MCF 10A (cell line): ENCODE measurements at regions not wholly inside any gene's neighbourhood (a gene's known extent, or its start where the extent isn't known, plus 50 kb on each side); places are given as distances from the start of the nearest gene placed in this dataset.
"Not testable (repeated sequence)": the region's sequence is repeated elsewhere in the genome, so short reads cannot be mapped to it uniquely, and the experiment has no call there.

ENCODE experiments used
- BruUV-seq: library from RNA; stranded (reverse); fragments of 400-500 nt; replicated peaks from 2 replicates; lab custom pipeline; 2021; lab: Mats Ljungman, UMichigan
- CTCF ChIA-PET: fragments of 300-600 bp; sonication (Branson Sonifier 250); formaldehyde crosslinking; extraction: SDS; loops from one replicate; lab custom pipeline; 2021; ENCODE audit warnings: antibody characterized with exemption, inconsistent platforms; lab: Yijun Ruan, JAX
- POLR2A ChIA-PET: fragments of 300-600, 350-650 bp; sonication (Branson Sonifier 250); formaldehyde crosslinking; extraction: SDS; loops from one replicate; lab custom pipeline; 2020; ENCODE audit warnings: antibody characterized with exemption, inconsistent platforms; lab: Yijun Ruan, JAX
- DNase-seq: peaks from one replicate; pipeline ENCODE4 v3.0.0-alpha.2; 2018; ENCODE audit not compliant: unreplicated experiment
- H3K27ac Mint-ChIP-seq: one replicate; pipeline ENCODE4 v1.8.0; 2022; ENCODE audit warnings: mild to moderate bottlenecking, low read depth, mixed read lengths; ENCODE audit not compliant: unreplicated experiment
- H3K27me3 Mint-ChIP-seq: one replicate; pipeline ENCODE4 v1.8.0; 2022; ENCODE audit warnings: mixed read lengths; ENCODE audit not compliant: insufficient read depth, unreplicated experiment
- H3K36me3 Mint-ChIP-seq: one replicate; pipeline ENCODE4 v1.8.0; 2022; ENCODE audit warnings: mild to moderate bottlenecking, moderate library complexity, mixed read lengths; ENCODE audit not compliant: insufficient read depth, unreplicated experiment
- H3K4me1 Mint-ChIP-seq: one replicate; pipeline ENCODE4 v1.8.0; 2022; ENCODE audit warnings: mixed read lengths; ENCODE audit not compliant: insufficient read depth, unreplicated experiment
- H3K4me3 Mint-ChIP-seq: one replicate; pipeline ENCODE4 v1.8.0; 2022; ENCODE audit warnings: mild to moderate bottlenecking, moderate library complexity, mixed read lengths; ENCODE audit not compliant: unreplicated experiment
- H3K9me3 Mint-ChIP-seq: one replicate; pipeline ENCODE4 v1.8.0; 2022; ENCODE audit warnings: mixed read lengths; ENCODE audit not compliant: unreplicated experiment
- CTCF ChIP-seq: fragments of 200-600 bp; IDR thresholded peaks from one replicate; pipeline ENCODE4 v1.8.0; 2022; ENCODE audit warnings: antibody characterized with exemption, mild to moderate bottlenecking; ENCODE audit not compliant: unreplicated experiment
- intact Hi-C: fragments of 100-400 bp; cut with micrococcal nuclease; formaldehyde crosslinking; loops from 2 replicates; pipeline ENCODE4 v1.14.1; 2022

DNA sequence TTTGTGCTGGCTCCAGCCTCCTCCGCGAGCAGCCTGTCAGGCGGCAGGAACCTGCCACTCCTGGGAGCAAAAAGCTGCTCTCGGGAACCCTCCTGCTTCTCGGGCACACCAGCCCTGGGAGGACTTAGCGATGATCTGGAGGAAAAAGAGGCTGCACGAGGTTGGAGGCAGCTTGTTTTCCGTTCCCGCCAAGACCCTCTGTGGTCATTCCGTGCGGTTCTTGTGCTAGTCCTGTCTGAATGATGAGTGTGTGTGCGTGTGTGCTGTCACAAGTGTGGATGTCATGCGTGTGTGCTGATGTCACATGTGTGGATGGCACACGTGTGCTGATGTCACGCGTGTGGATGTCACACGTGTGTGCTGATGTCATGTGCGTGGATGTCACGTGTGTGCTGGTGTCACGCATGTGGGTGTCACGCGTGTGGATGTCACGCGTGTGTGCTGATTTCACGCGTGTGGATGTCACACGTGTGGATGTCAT lies 150.0 kb downstream of the NPIPB11 start:
- H3K27me3 Mint-ChIP-seq, result no peaks in the 10 kb centered on the region
- H3K27ac Mint-ChIP-seq, result no peak overlapping the region
- no peak for DNase-seq
- POLR2A ChIA-PET, result no interaction called here
- no peak overlapping the region for H3K4me3 Mint-ChIP-seq
- no TSS peak for BruUV-seq
- intact Hi-C loops, result no loop called here
- no peaks in the 10 kb centered on the region for H3K9me3 Mint-ChIP-seq
- H3K4me1 Mint-ChIP-seq, result no peaks in the 10 kb centered on the region
- H3K36me3 Mint-ChIP-seq, result no peaks in the 10 kb centered on the region
- CTCF ChIA-PET, result interaction anchor here (0.8 to 1.4 kb wide), 2 partner anchors 92 to 142 kb away, joined by 3 to 5 read pairs; no protein-coding TSS in a partner anchor
- TF ChIP-seq CTCF, result no peak

- intact Hi-C loops, POLR2A ChIA-PET, DNase-seq, H3K27me3 Mint-ChIP-seq, H3K4me3 Mint-ChIP-seq, H3K36me3 Mint-ChIP-seq, H3K9me3 Mint-ChIP-seq, BruUV-seq, H3K27ac Mint-ChIP-seq, H3K4me1 Mint-ChIP-seq: not testable (repeated sequence)
- CTCF ChIA-PET, result interaction anchor here (0.8 to 1.4 kb wide), 3 partner anchors 91 to 141 kb away, joined by 3 to 5 read pairs (median 3); no protein-coding TSS in a partner anchor
These were observed 150.6 kb downstream of the NPIPB11 start for GRCh38 chr16:29255957-29256356.

- H3K36me3 Mint-ChIP-seq, H3K4me3 Mint-ChIP-seq, intact Hi-C loops, H3K27me3 Mint-ChIP-seq, BruUV-seq, H3K9me3 Mint-ChIP-seq, POLR2A ChIA-PET, H3K27ac Mint-ChIP-seq, H3K4me1 Mint-ChIP-seq, DNase-seq: not testable (repeated sequence)
- CTCF ChIA-PET, result interaction anchor here (0.8 to 1.4 kb wide), 2 partner anchors 139 to 141 kb away, joined by 3 to 5 read pairs; no protein-coding TSS in a partner anchor
These were observed 151.1 kb downstream of the NPIPB11 start for GRCh38 chr16:29255496-29255796.

- H3K27ac Mint-ChIP-seq, result no peak overlapping the region
- intact Hi-C loops, result no loop called here
- no peaks in the 10 kb centered on the region for H3K4me1 Mint-ChIP-seq
- TF ChIP-seq CTCF, result no peak
- H3K27me3 Mint-ChIP-seq, result no peaks in the 10 kb centered on the region
- H3K36me3 Mint-ChIP-seq, result no peaks in the 10 kb centered on the region
- no peak overlapping the region for H3K4me3 Mint-ChIP-seq
- POLR2A ChIA-PET, result no interaction called here
- no peaks in the 10 kb centered on the region for H3K9me3 Mint-ChIP-seq
- no peak for DNase-seq
- BruUV-seq, result no TSS peak
- CTCF ChIA-PET, result interaction anchor here (0.8 to 1.4 kb wide), 2 partner anchors 139 to 140 kb away, joined by 3 to 5 read pairs; no protein-coding TSS in a partner anchor
These were observed 151.6 kb downstream of the NPIPB11 start for GRCh38 chr16:29254676-29255495.

- H3K36me3 Mint-ChIP-seq, H3K4me1 Mint-ChIP-seq, POLR2A ChIA-PET, H3K9me3 Mint-ChIP-seq, BruUV-seq, H3K27me3 Mint-ChIP-seq, H3K27ac Mint-ChIP-seq, CTCF ChIA-PET, DNase-seq, H3K4me3 Mint-ChIP-seq, intact Hi-C loops: not testable (repeated sequence)
These were observed 152.6 kb downstream of the NPIPB11 start for GRCh38 chr16:29253716-29254590.

DNA sequence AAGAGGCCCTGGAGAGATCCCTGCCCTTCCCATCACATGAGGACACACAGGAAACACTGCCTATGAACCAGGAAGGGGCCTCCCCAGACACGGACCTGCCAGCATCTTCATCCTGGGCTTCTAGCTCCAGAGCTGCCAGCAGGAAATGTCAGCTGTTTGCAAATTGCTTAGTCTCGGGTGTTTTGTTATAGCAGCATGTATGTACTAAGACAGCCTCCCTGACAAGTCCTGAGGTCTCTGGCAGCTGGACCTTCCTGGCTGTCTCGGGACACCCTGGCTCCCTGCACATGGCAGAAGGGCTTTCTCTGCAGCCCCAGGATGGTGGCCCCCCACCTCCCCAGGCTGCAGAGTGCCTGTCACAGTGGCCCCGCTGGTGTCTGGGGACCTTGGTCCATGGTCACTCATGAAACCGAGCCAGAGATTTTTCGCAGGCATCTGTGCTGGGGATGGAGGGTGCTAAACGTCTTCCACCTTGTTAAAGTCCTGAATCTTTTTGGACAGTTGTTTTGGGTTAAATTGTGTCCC lies 153.4 kb downstream of the NPIPB11 start:
- CTCF ChIA-PET, result interaction anchor here (1.0 kb wide), 1 partner anchor 139 kb away, joined by 3 read pairs; no protein-coding TSS in a partner anchor
- not testable (repeated sequence) for H3K4me1 Mint-ChIP-seq, H3K27ac Mint-ChIP-seq

GRCh38 chr16:29252311-29252710 lies 154.2 kb downstream of the NPIPB11 start:
- H3K9me3 Mint-ChIP-seq, DNase-seq, H3K27me3 Mint-ChIP-seq, POLR2A ChIA-PET, H3K4me3 Mint-ChIP-seq, H3K4me1 Mint-ChIP-seq, H3K36me3 Mint-ChIP-seq, intact Hi-C loops, H3K27ac Mint-ChIP-seq, BruUV-seq, CTCF ChIA-PET: not testable (repeated sequence)

More for the DNA sequence above, 153.4 kb downstream of the NPIPB11 start:
- H3K4me3 Mint-ChIP-seq, POLR2A ChIA-PET, H3K9me3 Mint-ChIP-seq, H3K36me3 Mint-ChIP-seq, DNase-seq, intact Hi-C loops, BruUV-seq, H3K27me3 Mint-ChIP-seq: not testable (repeated sequence)
